IPS-18c (cell line): ENCODE measurements at regions not wholly inside any gene's neighbourhood (a gene's known extent, or its start where the extent isn't known, plus 50 kb on each side); places are given as distances from the start of the nearest gene placed in this dataset.
"Not testable (repeated sequence)": the region's sequence is repeated elsewhere in the genome, so short reads cannot be mapped to it uniquely, and the experiment has no call there.

Experiments used
- H3K4me3 ChIP-seq: 2 replicates; pipeline ENCODE4 v1.7.0; 2013; ENCODE audit warnings: low read depth, mild to moderate bottlenecking, low read length, moderate library complexity; ENCODE audit not compliant: insufficient read depth
- H3K9me3 ChIP-seq: one replicate; pipeline ENCODE4 v1.6.1; 2013; ENCODE audit warnings: mild to moderate bottlenecking, low read length, moderate library complexity; ENCODE audit not compliant: control insufficient read depth, insufficient read depth

DNA sequence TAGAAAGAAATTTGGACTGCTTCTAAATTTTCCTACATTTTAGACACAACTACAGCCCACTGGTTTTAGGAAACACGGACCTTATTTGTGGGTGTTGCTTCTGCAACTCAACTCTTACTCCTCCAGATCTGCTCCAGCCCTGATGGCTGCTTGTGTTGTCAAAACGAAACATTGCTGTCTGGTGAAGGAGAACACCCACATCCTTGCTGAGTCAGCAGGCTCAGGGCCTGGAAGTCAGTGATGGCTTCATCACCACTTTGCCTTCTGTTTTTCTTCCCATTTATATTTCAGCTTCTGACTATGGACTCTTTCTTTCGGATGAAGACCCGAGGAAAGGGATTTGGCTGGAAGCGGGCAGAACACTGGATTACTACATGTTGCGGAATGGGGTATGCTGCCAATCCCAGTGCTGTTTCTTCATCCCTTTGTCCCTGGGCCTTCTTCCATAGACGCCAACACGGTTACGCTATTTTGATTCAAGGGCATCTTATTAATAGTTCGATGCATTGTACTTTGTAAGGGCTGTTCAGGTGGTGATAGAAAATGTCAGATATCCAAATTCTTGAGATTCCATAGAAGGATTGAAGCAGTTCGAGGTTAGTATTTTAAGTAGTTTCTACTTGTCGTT is 392.6 kb upstream of the TPM1 start:
- Histone ChIP-seq H3K9me3 (no peaks in the 10 kb centered on the region), H3K4me3 (no peak overlapping the region)

DNA sequence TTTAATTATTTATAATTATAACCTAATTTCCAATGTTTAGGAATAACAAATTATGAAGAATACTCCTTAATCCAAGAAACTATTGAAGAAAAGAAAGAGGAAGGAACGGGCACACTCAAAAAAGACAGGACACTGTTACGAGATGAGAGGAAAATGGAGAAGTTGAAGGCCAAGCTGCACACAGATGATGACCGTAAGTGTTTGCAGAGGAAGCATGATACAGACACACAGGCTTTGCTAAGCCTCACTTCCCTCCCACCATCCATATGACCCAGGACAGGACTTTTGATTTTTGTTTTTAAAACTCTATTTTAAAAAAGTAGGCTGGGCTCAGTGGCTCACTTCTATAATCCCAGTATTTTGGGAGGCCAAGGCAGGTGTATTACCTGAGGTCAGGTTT is 389.4 kb upstream of the TPM1 start:
- Histone ChIP-seq H3K4me3 (no peak overlapping the region), H3K9me3 (no peaks in the 10 kb centered on the region)

DNA sequence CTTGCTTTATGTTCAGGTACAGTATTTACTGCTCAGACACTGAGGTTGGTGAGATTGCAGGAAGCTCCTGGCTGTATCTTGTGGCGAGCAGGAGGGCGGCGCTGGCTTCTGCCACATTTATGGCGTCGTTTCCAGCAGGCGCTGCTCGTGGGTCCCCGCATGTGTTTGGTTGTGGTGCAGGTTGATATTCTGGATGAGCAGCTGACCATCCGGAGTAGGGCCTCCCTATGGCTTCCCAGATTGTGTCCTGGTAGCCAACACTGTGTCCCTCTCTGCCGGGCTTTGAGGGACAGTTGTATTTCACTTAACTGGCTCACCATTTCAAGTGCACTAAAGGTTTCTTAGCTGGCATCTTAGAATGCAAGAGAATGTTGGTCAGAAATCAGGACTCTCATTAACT is 386.5 kb upstream of the TPM1 start:
- H3K9me3 ChIP-seq, result no peaks in the 10 kb centered on the region
- H3K4me3 ChIP-seq, result no peak overlapping the region

DNA sequence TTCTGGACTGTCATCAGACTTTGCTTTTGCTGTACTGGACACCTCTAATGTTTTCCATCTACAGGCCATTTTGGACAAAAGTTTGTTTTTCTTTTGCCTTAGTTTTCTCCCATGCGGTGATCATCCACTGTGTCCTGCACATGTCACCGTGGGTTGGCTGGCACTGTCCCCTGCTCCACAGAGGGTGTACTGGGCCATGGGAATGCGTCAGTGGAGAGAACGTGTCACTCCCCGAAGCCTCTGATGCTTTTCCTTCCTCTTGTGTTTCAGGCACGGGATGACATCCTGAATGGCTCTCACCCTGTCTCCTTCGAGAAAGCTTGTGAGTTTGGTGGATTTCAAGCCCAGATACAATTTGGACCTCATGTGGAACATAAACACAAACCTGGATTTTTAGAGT is 385.0 kb upstream of the TPM1 start:
- not testable (repeated sequence) for H3K4me3 ChIP-seq, H3K9me3 ChIP-seq

DNA sequence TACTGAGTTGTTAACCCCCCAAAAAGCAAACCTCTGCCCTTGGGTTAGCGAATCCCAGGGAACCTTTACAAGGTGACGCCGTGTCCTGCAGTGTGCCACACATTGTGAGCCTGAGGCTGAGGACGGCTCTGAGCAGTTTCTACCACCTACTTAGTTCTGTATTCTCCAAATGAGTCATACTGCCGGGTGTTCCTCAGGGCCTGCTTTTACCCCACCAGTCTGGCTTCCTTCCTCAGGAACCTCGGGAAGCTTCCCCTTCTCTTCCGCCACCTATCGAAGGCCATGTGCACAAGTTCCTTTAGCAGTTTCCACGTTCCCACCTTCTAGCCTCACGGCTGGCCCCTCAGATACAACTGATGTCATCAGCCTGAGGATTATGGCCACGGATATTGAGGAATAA is 384.0 kb upstream of the TPM1 start:
- Histone ChIP-seq H3K9me3 (no peaks in the 10 kb centered on the region), H3K4me3 (no peak overlapping the region)

DNA sequence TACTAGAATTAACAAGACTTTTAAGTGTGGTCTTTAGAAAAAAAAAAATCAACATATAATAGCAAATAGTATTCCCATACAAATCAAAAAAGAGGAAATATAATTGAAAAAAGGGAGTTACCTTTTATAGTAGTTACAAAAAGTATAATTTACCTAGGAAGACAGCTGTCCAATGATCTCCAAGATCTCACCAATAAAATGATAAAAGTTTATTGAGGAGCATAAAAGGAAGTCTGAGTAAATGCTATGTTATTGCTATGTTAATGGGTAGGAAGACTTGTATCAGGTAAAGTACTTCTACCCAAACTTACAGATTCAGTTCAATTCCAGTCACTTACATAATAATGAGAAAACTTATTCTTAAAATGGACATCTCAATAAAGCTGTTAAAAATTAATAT is 379.0 kb upstream of the TPM1 start:
- H3K4me3 ChIP-seq, result no peak overlapping the region
- H3K9me3 ChIP-seq, result peaks cover 5% of the 10 kb centered on the region

DNA sequence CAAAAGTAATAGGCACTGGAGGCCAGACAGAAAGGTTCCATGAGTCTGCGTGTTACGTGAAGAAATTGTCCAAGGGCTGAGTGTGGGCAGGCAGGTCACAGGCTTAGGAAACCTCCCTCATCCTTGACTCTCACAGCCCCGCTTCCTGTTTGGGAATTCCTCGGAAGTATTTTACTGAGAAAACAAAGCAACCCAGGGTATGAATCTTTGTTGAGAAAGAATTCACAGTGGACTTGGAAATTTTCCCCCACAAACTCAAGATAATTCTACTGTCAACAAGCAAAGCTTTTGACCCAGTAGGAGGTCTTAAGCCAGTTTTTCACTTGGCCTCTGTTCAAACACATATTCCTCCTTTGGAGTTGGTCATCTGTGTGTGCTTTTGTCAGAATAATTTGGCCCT is 377.1 kb upstream of the TPM1 start:
- H3K4me3 ChIP-seq, result no peak overlapping the region
- H3K9me3 ChIP-seq, result peaks cover 5% of the 10 kb centered on the region

DNA sequence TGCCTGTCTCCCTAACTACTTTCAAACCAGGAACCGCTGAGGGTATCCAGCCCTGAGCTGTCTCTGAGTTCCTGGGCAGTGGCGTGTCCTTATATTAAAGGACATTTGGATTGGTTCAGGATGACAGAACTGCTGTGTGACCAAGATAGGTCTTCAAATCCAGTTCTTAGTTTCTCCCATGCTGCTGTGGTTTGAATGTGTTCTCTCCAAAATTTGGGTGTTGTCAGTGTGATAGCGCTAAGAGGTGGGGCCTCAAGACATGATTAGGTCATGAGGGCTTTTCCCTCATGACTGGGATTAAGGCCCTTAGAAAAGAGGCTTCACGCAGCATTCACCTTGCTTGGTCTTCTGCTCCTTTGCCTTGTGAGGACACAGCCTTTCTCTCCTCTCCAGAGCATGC is 376.5 kb upstream of the TPM1 start:
- Histone ChIP-seq H3K9me3 (peaks cover 5% of the 10 kb centered on the region), H3K4me3 (no peak overlapping the region)

DNA sequence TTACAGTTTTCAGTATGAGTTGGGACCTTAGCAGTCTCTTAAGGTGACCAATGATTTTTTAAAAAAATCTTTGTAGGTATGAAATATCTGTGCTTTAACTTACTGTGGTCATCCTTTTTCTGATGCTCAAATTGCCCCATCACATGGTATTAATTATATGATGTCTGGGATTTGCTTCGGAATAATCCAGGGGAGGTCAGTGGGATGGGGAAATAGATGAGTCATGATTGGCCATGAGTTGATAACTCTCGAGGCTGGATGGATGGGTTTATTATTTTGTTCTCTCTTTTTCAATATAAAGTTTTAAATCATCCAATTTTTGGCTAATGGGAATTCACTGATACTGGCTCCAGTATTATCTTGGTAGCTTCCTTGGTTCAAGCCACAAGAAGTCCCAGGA is 370.3 kb upstream of the TPM1 start:
- Histone ChIP-seq H3K9me3 (no peaks in the 10 kb centered on the region), H3K4me3 (no peak overlapping the region)

DNA sequence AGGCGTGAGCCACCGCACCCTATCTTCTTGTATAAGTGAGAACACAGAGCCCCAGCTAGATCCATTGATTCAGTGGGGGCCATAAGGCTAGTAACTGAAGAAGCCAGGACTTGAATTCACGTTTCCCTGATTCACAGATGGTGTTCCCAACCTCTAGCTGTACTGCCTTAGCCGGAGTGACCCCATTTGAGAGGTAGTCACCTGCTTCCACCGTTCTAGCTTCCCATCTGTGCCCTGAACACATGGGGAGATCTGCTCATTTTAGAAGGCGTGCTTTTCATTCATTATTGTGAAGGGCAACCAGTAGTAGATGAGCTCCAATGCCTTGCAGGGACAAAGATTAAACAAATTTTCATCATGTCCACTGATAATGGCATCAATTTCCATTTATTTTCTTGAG is 365.7 kb upstream of the TPM1 start:
- no peaks in the 10 kb centered on the region for H3K9me3 ChIP-seq
- no peak overlapping the region for H3K4me3 ChIP-seq

DNA sequence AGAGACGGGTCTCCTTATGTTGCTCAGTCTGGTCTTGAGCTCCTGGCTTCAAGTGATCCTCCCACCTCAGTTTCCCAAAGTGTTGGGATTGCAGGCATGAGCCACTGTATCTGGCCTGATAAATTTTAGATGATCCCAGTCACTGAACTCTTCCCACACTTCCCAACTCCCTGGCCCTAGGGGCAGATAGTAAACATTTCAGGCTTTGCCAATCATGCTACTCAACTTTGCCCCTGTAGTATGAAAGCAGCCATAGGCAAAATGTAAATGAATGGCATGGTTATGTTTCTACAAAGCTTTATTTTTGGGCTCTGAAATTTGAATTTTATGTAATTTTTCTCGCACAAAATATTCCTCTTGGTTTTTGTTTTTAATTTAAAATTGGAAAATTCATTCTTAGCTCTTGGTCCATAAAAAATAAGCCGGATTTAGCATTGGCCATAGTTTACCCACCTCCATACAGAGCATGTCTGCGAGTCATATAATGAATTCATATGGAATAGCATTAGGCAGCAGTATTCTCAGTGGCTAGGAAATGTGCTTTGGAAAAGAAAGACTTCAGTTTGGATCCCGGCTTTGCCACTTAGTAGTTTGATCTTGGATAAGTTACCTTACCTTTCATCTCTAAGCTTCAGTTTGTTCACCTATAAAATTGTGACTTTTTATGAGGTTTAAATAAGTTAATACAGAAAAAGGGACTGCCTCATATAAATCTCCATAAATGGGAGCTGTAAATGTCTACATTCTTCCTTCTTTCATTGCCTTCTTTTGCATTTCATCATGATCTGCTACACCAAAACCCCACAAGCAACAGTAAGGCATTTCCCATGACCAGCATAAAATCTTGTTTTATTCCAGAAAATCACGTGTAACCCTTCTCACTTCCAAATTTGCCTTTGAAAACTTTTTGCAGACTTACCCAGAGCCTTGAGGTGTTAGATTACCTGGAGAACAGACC is 360.3 kb upstream of the TPM1 start:
- Histone ChIP-seq H3K4me3 (no peak overlapping the region), H3K9me3 (no peaks in the 10 kb centered on the region)

DNA sequence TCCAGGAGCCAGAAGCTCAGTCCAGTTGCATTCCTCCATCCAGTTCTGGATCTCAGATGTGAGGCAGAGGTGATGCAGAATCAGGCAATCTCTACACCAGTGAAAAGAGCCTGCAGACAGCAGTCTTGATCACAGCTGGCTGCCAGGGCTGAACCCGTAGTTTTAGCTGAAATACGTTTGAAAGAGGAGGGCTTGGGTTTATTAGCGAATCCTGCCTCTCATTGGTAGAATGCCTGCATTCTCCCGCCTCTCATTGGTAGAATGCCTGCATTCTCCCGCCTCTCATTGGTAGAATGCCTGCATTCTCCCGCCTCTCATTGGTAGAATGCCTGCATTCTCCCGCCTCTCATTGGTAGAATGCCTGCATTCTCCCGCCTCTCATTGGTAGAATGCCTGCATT is 359.4 kb upstream of the TPM1 start:
- not testable (repeated sequence) for H3K4me3 ChIP-seq, H3K9me3 ChIP-seq

DNA sequence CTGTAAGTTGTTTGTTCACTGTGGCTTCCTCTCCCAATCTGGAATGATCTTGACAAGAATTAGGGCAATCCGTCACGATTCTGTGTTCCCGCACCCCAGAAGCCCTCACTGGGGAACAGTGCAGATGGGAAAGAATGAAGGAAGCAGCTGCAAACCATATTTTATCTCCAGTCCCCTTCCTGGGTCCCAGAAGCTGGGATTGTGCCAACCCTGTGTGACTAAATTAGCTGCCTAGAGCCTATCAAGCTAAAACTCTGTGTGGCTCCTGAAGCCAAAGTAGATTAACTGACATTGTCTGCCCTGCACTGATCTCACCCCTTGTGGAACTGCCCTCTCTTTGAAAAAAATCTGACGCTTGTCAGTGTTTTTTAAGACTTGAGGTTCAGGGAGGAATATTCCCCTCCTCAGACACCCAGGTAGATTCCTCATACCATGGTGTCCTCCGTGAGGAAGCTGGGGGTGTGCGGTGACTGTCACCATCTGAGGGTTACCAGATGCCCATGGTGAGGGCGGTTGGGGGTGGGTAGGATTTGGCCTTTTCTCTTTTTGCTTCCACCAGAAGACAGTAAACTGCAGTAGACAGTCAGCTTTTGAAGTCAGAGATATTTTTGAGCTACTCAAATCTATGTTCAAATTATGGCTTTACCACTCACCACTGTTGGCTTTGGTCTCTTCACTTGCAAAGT is 358.3 kb upstream of the TPM1 start:
- Histone ChIP-seq H3K9me3 (no peaks in the 10 kb centered on the region), H3K4me3 (no peak overlapping the region)

DNA sequence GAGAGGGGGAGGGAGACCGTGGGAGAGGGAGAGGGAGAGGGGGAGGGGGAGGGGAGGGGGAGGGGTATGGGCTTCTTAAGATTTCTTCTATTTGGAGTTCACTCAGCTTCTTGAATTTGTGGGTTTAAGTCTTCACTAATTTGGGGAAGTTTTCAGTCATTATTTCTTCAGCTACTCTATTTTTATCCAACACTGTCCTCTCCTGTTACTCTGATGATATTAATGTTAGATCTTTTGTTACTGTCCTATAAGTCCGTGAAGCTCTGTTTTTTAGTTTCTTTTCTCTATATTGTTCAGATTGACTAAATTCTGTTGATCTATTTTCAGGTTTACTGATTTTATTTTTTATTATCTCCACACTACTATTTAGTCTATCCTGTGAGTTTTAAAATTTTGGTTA is 351.5 kb upstream of the TPM1 start:
- no peak overlapping the region for H3K4me3 ChIP-seq
- H3K9me3 ChIP-seq, result no peaks in the 10 kb centered on the region

DNA sequence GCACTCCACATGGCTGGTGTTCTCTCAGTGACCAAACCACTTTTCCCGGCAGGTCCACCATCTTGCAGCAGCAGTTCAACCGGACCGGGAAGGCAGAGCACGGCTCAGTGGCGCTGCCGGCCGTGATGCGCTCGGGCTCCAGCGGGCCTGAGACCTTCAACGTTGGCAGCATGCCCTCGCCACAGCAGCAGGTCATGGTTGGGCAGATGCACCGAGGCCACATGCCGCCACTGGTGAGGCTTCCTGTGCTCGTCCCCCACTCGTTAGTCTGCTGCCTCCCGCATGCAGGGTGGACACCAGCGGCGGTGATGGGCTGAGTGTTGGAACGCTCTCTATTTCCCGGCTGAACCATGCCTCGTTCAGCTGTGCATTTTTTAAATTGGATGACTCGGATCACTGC is 344.9 kb upstream of the TPM1 start:
- Histone ChIP-seq H3K9me3 (no peaks in the 10 kb centered on the region), H3K4me3 (no peak overlapping the region)

DNA sequence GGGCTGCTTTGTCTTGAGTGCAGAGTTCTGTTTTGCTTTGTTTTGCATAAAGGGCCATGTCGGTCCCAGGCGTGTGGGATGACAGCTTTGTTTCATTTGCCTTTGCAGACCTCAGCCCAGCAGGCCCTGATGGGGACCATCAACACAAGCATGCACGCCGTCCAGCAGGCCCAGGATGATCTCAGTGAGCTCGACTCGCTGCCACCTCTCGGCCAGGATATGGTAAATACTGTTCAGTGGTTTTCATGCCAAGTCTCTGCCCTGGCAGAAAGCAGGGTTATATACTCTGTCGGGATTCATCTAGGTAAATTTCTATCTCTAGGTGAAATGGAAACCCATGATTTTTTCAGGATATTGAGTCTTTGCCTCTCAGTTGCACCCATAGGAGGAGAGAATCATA is 343.9 kb upstream of the TPM1 start:
- no peaks in the 10 kb centered on the region for H3K9me3 ChIP-seq
- no peak overlapping the region for H3K4me3 ChIP-seq

DNA sequence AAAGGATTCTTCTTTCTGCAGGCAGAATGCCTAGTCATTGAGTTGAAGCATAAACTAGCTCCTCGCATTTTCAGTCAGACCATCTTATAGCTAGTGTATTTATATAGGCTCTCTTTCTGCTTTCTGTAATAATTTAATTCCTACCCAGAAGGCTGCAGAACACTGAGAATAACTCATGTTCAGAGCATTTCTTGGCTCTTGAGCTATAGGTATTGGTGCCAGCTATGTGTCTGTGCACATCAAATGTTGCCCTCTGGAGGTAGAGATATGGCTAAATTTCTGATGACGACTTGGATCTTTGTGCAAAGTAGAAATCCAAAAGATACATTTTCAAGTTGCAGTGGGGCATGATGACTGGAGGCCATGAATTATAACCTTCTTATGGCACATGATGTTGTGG is 336.2 kb upstream of the TPM1 start:
- Histone ChIP-seq H3K4me3 (no peak overlapping the region), H3K9me3 (no peaks in the 10 kb centered on the region)

DNA sequence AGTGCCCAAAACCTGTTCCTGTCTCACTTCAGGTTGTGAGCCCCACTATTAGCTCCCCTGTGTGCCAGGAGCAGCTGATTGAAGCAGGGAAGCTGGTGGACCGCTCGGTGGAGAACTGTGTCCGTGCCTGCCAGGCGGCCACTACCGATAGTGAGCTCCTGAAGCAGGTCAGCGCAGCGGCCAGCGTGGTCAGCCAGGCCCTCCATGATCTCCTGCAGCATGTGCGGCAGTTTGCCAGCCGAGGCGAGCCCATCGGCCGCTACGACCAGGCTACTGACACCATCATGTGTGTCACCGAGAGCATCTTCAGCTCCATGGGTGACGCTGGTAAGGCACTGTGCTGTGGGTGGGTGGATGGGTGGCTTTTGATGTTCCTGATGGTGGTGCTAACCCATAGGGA is 334.1 kb upstream of the TPM1 start:
- H3K9me3 ChIP-seq, result no peaks in the 10 kb centered on the region
- no peak overlapping the region for H3K4me3 ChIP-seq
